Activated CD8-positive, alpha-beta memory T cell treated with anti-CD3 and anti-CD28 coated beads, Interleukin-2, amount 10 ng/mL, durations not matched to agents 7 days and 5 days (primary cell): ENCODE measurements at regions not wholly inside any gene's neighbourhood (a gene's known extent, or its start where the extent isn't known, plus 50 kb on each side); places are given as distances from the start of the nearest gene placed in this dataset.
"Not testable (repeated sequence)": the region's sequence is repeated elsewhere in the genome, so short reads cannot be mapped to it uniquely, and the experiment has no call there.

Experiments used
- ATAC-seq: fragments of 150-1000 bp; cut with Tn5 transposase; one replicate; pipeline ENCODE4 v1.10.0; 2021; ENCODE audit warnings: moderate library complexity
- CTCF ChIA-PET: fragments of 350-600 bp; sonication (Branson Sonifier 250); formaldehyde crosslinking; loops from one replicate; lab custom pipeline; 2021; ENCODE audit warnings: antibody characterized with exemption; lab: Charles Lee
- DNase-seq: peaks from one replicate; pipeline ENCODE4 v3.0.0-alpha.2; 2020
- H3K27ac Mint-ChIP-seq: one replicate; pipeline ENCODE4 v1.8.0; 2021; ENCODE audit warnings: mild to moderate bottlenecking, mixed read lengths
- H3K27me3 Mint-ChIP-seq: one replicate; pipeline ENCODE4 v1.8.0; 2021; ENCODE audit warnings: mixed read lengths
- H3K36me3 Mint-ChIP-seq: one replicate; pipeline ENCODE4 v1.8.0; 2021; ENCODE audit warnings: mild to moderate bottlenecking, mixed read lengths
- H3K4me1 Mint-ChIP-seq: one replicate; pipeline ENCODE4 v1.8.0; 2021; ENCODE audit warnings: mixed read lengths
- H3K4me3 Mint-ChIP-seq: one replicate; pipeline ENCODE4 v1.8.0; 2021; ENCODE audit warnings: mild to moderate bottlenecking, moderate library complexity, mixed read lengths
- H3K9me3 Mint-ChIP-seq: one replicate; pipeline ENCODE4 v1.8.0; 2022; ENCODE audit warnings: low read depth, mixed read lengths

DNA sequence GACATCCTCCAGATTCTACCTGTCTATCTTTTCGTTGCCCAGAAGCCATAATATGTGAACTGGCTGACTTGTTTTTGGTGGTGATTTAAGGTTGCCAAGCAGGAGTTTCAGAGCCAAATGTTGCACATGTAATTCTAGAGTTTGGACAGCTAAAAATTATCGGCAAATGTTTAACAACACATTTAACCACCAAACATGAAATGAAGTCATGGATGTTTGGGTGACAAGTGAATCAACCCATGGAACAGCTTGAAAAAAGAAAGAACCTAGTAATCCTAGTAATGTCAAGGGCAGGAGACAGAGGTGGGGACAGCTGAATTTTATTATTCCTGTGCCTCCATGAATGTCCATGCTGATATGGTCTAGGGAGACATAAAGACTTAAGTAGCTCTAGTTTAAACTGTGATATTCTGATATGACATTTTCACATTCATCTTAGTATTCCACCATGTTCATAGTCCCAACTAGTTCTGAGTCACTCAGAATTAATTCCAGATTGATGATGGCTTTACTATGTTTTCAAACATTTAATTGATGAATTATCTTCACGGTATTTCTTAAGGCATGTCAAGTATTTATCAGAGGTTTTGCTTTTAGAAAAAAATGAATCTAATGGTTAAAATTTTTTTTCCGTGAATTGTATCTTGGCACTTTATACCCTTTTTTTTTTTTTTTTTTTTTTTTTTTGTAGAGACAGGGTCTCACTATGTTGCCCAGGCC lies 101.7 kb downstream of the SOCS6 start:
- ATAC-seq (no peak), DNase-seq (no peak)
- Mint-ChIP-seq H3K4me3 (no peak overlapping the region), H3K27ac (no peak overlapping the region), H3K27me3 (no peaks in the 10 kb centered on the region), H3K36me3 (no peaks in the 10 kb centered on the region), H3K9me3 (no peaks in the 10 kb centered on the region), H3K4me1 (no peaks in the 10 kb centered on the region)
- CTCF ChIA-PET = interaction anchor here (0.7 kb wide), 1 partner anchor 1144 kb away, joined by 3 read pairs; no protein-coding TSS in a partner anchor

GRCh38 chr18:70389036-70389435 lies 100.2 kb downstream of the SOCS6 start:
- H3K27me3 Mint-ChIP-seq, CTCF ChIA-PET, H3K4me3 Mint-ChIP-seq, H3K9me3 Mint-ChIP-seq, ATAC-seq, DNase-seq, H3K27ac Mint-ChIP-seq, H3K36me3 Mint-ChIP-seq, H3K4me1 Mint-ChIP-seq: not testable (repeated sequence)

DNA sequence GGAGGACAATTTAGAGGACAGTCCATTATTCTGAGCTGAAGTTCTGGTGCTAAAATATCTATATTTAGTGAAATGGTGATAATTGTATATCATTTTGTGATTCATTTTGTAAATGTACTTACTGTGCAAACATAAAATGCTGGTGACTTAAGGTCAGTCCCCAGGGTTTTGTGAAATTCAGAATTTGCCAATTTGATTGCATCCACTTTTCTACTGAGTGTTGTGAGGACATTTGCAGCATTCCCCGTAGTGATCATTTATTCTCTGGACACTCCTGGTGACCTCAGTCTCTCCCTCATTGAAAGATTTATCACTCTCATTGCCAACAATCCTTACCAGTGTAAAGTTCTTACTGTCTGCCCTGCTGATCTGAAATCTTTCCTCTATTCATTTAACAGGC lies 98.2 kb downstream of the SOCS6 start:
- Mint-ChIP-seq H3K27ac (no peak overlapping the region), H3K9me3 (no peaks in the 10 kb centered on the region), H3K4me3 (no peak overlapping the region), H3K27me3 (no peaks in the 10 kb centered on the region), H3K4me1 (peaks cover 5% of the 10 kb centered on the region), H3K36me3 (no peaks in the 10 kb centered on the region)
- ATAC-seq = no peak
- CTCF ChIA-PET = no interaction called here
- no peak for DNase-seq

GRCh38 chr18:70386582-70386981 lies 97.7 kb downstream of the SOCS6 start:
- no peaks in the 10 kb centered on the region for H3K27me3 Mint-ChIP-seq
- H3K27ac Mint-ChIP-seq = no peak overlapping the region
- no peak for ATAC-seq
- no peak for DNase-seq
- peaks cover 5% of the 10 kb centered on the region for H3K4me1 Mint-ChIP-seq
- no peaks in the 10 kb centered on the region for H3K36me3 Mint-ChIP-seq
- H3K4me3 Mint-ChIP-seq = no peak overlapping the region
- CTCF ChIA-PET = no interaction called here
- no peaks in the 10 kb centered on the region for H3K9me3 Mint-ChIP-seq

GRCh38 chr18:70385474-70385873 lies 96.6 kb downstream of the SOCS6 start:
- CTCF ChIA-PET = no interaction called here
- H3K27ac Mint-ChIP-seq = no peak overlapping the region
- H3K4me1 Mint-ChIP-seq = peaks cover 5% of the 10 kb centered on the region
- ATAC-seq (no peak), DNase-seq (no peak)
- H3K36me3 Mint-ChIP-seq = no peaks in the 10 kb centered on the region
- H3K4me3 Mint-ChIP-seq = no peak overlapping the region
- H3K27me3 Mint-ChIP-seq = no peaks in the 10 kb centered on the region
- H3K9me3 Mint-ChIP-seq = no peaks in the 10 kb centered on the region

GRCh38 chr18:70384181-70384790 lies 95.4 kb downstream of the SOCS6 start:
- ATAC-seq (no peak), DNase-seq (no peak)
- H3K27me3 Mint-ChIP-seq = no peaks in the 10 kb centered on the region
- H3K4me1 Mint-ChIP-seq = peaks cover 5% of the 10 kb centered on the region
- no peak overlapping the region for H3K27ac Mint-ChIP-seq
- CTCF ChIA-PET = no interaction called here
- no peaks in the 10 kb centered on the region for H3K36me3 Mint-ChIP-seq
- no peak overlapping the region for H3K4me3 Mint-ChIP-seq
- no peaks in the 10 kb centered on the region for H3K9me3 Mint-ChIP-seq

DNA sequence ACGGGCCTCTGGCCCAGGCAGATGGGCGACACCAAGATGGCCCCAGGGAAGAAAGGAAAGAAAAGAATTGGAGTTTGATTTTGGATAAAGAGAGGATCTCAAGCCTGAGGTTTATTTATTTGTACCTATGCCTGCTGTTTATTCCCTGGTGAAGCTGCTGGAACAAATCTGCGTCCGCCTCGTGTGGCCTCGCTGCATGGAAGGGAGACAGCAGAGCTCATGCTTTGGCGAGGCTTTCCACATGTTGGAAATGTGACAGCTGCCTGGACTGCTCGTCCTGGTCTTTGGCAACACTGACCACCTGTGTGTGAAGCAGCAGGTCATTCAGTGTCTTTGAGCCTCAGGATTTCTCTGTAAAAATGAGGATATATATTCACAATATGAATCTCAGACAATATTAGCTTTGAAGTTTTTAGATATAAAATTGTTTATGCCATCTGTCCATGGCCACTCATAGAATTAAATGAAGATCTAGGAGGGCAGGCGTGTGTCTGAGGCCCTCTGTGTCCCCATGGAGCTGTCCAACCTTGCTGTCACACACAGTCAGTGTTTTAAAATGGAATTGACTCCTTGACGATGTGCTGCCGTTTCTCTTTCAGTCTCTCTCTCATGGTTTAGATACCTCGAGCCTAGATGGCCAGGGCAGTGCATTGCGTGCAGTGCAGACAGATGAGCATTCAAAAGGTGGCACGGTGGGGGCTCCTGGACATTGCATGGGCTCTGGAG lies 94.3 kb downstream of the SOCS6 start:
- no peak overlapping the region for H3K4me3 Mint-ChIP-seq
- H3K4me1 Mint-ChIP-seq = peaks cover 5% of the 10 kb centered on the region
- CTCF ChIA-PET = no interaction called here
- no peak for DNase-seq
- no peak overlapping the region for H3K27ac Mint-ChIP-seq
- no peaks in the 10 kb centered on the region for H3K36me3 Mint-ChIP-seq
- ATAC-seq = no peak
- no peaks in the 10 kb centered on the region for H3K9me3 Mint-ChIP-seq
- H3K27me3 Mint-ChIP-seq = no peaks in the 10 kb centered on the region

GRCh38 chr18:70382017-70382416 lies 93.2 kb downstream of the SOCS6 start:
- Mint-ChIP-seq H3K9me3 (no peaks in the 10 kb centered on the region), H3K27me3 (no peaks in the 10 kb centered on the region), H3K4me3 (no peak overlapping the region), H3K36me3 (no peaks in the 10 kb centered on the region), H3K4me1 (peaks cover 5% of the 10 kb centered on the region), H3K27ac (no peak overlapping the region)
- DNase-seq (no peak), ATAC-seq (no peak)
- CTCF ChIA-PET = interaction anchor here (0.6 kb wide), 1 partner anchor 832 kb away, joined by 3 read pairs; no protein-coding TSS in a partner anchor

DNA sequence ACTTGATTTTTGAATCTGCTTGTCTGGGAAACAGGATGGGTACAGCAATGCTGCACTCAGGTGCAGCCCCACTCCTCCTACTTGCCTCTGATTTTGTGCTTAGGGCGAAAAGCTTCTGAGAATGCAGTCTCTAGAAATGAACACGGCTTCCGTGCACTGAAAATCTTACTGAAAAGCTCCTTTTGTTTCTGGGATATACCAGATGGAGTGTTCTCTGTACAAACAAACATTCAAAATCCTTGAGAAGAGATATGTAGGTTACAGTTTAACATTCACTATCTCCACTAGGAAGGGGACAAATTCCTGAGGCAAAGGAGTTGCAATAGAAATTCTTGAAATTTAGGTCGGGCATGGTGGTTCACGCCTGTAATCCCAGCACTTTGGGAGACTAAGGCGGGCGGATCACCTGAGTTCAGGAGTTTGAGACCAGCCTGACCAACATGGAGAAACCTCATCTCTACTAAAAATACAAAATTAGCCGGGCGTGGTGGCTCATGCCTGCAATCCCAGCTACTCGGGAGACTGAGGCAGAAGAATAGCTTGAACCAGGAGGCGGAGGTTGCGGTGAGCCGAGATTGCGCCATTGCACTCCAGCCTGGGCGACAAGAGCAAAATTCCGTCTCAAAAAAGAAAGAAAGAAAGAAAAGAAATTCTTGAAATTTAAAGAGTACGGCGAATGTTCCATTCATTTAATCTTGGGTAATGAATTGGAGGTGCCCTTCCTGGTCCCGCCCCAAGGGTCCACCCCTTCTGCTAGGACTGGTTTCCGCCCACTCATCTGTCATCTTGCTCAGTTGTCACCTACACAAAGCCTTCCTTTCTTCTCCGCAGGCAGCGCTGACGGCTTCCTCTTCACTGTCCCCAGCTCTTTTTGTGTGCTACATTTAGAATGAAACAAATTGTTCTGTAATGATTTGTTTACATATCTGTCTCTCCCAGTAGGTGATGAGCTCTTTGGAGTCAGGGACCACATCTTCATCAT lies 92.4 kb downstream of the SOCS6 start:
- no peak for DNase-seq
- H3K27me3 Mint-ChIP-seq = no peaks in the 10 kb centered on the region
- no peaks in the 10 kb centered on the region for H3K9me3 Mint-ChIP-seq
- H3K4me3 Mint-ChIP-seq = no peak overlapping the region
- H3K4me1 Mint-ChIP-seq = peaks cover 5% of the 10 kb centered on the region
- no peak overlapping the region for H3K27ac Mint-ChIP-seq
- no peaks in the 10 kb centered on the region for H3K36me3 Mint-ChIP-seq
- CTCF ChIA-PET = no interaction called here
- ATAC-seq = no peak
